OCI-LY1 (cell line): ENCODE measurements at regions not wholly inside any gene's neighbourhood (a gene's known extent, or its start where the extent isn't known, plus 50 kb on each side); places are given as distances from the start of the nearest gene placed in this dataset.

Source experiments
- H2AFZ ChIP-seq: fragments of 200-600 bp; sonication (generic), shearing (Covaris generic); 2 replicates; pipeline ENCODE4 v1.6.0; 2014; ENCODE audit warnings: antibody characterized with exemption, mild to moderate bottlenecking, low read length
- H3F3A ChIP-seq: fragments of 200-600 bp; sonication (generic), shearing (Covaris generic); 2 replicates; pipeline ENCODE4 v1.6.0; 2014; ENCODE audit warnings: mild to moderate bottlenecking, antibody characterized with exemption, low read length, moderate library complexity; ENCODE audit not compliant: insufficient read depth
- H3K27ac ChIP-seq: fragments of 200-600 bp; sonication (generic); 2 replicates; pipeline ENCODE4 v1.5.1; 2014; ENCODE audit warnings: low read length, mixed run types, mild to moderate bottlenecking, low read depth; ENCODE audit not compliant: poor library complexity, severe bottlenecking
- H3K27me3 ChIP-seq: fragments of 200-600 bp; sonication (generic); 2 replicates; pipeline ENCODE4 v1.6.0; 2014; ENCODE audit warnings: antibody characterized with exemption, mild to moderate bottlenecking, low read length, moderate library complexity; ENCODE audit not compliant: insufficient read depth
- H3K36me3 ChIP-seq: fragments of 200-600 bp; sonication (generic); 2 replicates; pipeline ENCODE4 v1.6.1; 2014; ENCODE audit warnings: mild to moderate bottlenecking, antibody characterized with exemption, low read length, moderate library complexity, mixed read lengths; ENCODE audit not compliant: insufficient read depth
- H3K4me1 ChIP-seq: fragments of 200-600 bp; sonication (generic); 2 replicates; pipeline ENCODE4 v1.5.1; 2014; ENCODE audit warnings: mild to moderate bottlenecking, low read length, moderate library complexity; ENCODE audit not compliant: insufficient read depth, severe bottlenecking
- H3K4me2 ChIP-seq: fragments of 200-600 bp; sonication (generic), shearing (Covaris generic); 2 replicates; pipeline ENCODE4 v1.6.1; 2014; ENCODE audit warnings: low read length
- H3K4me3 ChIP-seq: fragments of 200-600 bp; sonication (generic); 2 replicates; pipeline ENCODE4 v1.5.1; 2014; ENCODE audit warnings: low read length, low read depth, mild to moderate bottlenecking, mixed read lengths; ENCODE audit not compliant: poor library complexity, severe bottlenecking
- H3K79me2 ChIP-seq: fragments of 200-600 bp; shearing (Covaris generic); 2 replicates; pipeline ENCODE4 v1.6.1; 2016; ENCODE audit warnings: mixed run types, low read length, mixed read lengths; ENCODE audit not compliant: insufficient read depth
- H3K9ac ChIP-seq: fragments of 200-600 bp; sonication (generic), shearing (Covaris generic); 2 replicates; pipeline ENCODE4 v1.6.1; 2014; ENCODE audit warnings: mild to moderate bottlenecking, low read length, mixed read lengths
- H3K9me2 ChIP-seq: fragments of 200-600 bp; sonication (generic), shearing (Covaris generic); 2 replicates; pipeline ENCODE4 v1.6.1; 2014; ENCODE audit warnings: low read depth, mild to moderate bottlenecking, low read length, mixed read lengths
- H3K9me3 ChIP-seq: fragments of 200-600 bp; shearing (Covaris generic); 2 replicates; pipeline ENCODE4 v1.6.1; 2014; ENCODE audit warnings: low read length, mixed read lengths
- H4K20me1 ChIP-seq: fragments of 200-600 bp; sonication (generic), shearing (Covaris generic); 2 replicates; pipeline ENCODE4 v1.6.0; 2016; ENCODE audit warnings: mild to moderate bottlenecking, low read length; ENCODE audit not compliant: insufficient read depth
- EZH2 ChIP-seq: fragments of 200-600 bp; sonication (generic), shearing (Covaris generic); IDR thresholded peaks from 2 replicates; pipeline ENCODE4 v1.8.0; 2017; ENCODE audit warnings: borderline replicate concordance, mixed run types, mild to moderate bottlenecking, antibody characterized with exemption, low read length, moderate library complexity, mixed read lengths
- TF ChIP-seq, protein P1 (sequence below): fragments of 200-600 bp; sonication (generic), shearing (Covaris generic); IDR thresholded peaks from 2 replicates; pipeline ENCODE4 v1.5.1; 2017; ENCODE audit warnings: mild to moderate bottlenecking, antibody characterized with exemption, low read length, moderate library complexity, mixed read lengths

DNA sequence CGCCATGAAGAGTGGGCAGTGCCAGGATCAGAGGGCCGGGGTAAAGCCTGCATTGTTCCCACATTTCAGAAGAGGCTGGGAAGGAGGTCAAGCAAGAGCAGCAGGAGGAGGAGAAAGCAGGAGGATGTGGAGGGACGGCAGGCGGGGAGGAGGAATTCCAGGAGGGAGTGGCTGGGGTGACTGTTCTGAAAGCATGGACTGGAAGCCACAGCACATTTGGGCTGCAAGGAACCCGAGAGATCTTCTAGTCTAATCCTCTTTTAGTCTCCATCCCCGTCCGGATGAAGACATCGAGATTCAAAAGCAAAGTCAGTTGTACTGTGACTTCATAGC lies 76.9 kb downstream of the FAM50B start:
- Histone ChIP-seq H3F3A (no peaks in the 10 kb centered on the region), H3K9me2 (no peaks in the 10 kb centered on the region), H4K20me1 (no peaks in the 10 kb centered on the region), H3K79me2 (no peaks in the 10 kb centered on the region), H3K4me2 (no peak overlapping the region), H3K27ac (no peak overlapping the region), H2AFZ (no peak overlapping the region), H3K4me3 (no peak overlapping the region), H3K36me3 (no peaks in the 10 kb centered on the region), H3K27me3 (no peaks in the 10 kb centered on the region), H3K9me3 (no peaks in the 10 kb centered on the region), H3K4me1 (no peaks in the 10 kb centered on the region), H3K9ac (no peak overlapping the region)
- TF ChIP-seq, protein P1, sequence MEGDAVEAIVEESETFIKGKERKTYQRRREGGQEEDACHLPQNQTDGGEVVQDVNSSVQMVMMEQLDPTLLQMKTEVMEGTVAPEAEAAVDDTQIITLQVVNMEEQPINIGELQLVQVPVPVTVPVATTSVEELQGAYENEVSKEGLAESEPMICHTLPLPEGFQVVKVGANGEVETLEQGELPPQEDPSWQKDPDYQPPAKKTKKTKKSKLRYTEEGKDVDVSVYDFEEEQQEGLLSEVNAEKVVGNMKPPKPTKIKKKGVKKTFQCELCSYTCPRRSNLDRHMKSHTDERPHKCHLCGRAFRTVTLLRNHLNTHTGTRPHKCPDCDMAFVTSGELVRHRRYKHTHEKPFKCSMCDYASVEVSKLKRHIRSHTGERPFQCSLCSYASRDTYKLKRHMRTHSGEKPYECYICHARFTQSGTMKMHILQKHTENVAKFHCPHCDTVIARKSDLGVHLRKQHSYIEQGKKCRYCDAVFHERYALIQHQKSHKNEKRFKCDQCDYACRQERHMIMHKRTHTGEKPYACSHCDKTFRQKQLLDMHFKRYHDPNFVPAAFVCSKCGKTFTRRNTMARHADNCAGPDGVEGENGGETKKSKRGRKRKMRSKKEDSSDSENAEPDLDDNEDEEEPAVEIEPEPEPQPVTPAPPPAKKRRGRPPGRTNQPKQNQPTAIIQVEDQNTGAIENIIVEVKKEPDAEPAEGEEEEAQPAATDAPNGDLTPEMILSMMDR: no peak
- TF ChIP-seq EZH2: no peak

DNA sequence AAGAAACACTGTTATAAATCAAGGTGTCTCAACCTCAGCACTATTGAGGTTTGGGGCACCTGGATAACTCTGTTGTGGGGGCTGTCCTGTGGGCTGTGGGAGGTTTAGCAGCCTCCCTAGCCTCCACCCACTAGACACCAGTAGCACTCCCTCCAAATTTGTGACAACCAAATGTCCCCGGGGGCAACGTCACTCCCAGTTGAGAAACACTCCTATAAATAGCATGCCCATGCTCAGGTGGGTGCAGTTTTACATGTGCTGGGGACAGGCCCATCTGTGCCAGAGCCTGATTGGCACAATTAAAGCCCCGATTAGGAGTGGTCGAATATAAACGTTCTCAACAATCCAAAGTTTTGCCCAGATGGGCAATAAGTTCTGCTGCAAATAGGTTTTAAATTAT lies 78.9 kb downstream of the FAM50B start:
- no peaks in the 10 kb centered on the region for H3K79me2 ChIP-seq
- no peaks in the 10 kb centered on the region for H3K36me3 ChIP-seq
- no peak overlapping the region for H3K9ac ChIP-seq
- H3K9me3 ChIP-seq: no peaks in the 10 kb centered on the region
- no peaks in the 10 kb centered on the region for H3K9me2 ChIP-seq
- H4K20me1 ChIP-seq: no peaks in the 10 kb centered on the region
- H3K27me3 ChIP-seq: no peaks in the 10 kb centered on the region
- H3F3A ChIP-seq: no peaks in the 10 kb centered on the region
- H3K4me3 ChIP-seq: no peak overlapping the region
- H3K27ac ChIP-seq: no peak overlapping the region
- H3K4me1 ChIP-seq: no peaks in the 10 kb centered on the region
- TF ChIP-seq, protein P1: no peak
- TF ChIP-seq EZH2: no peak
- no peak overlapping the region for H2AFZ ChIP-seq
- H3K4me2 ChIP-seq: no peak overlapping the region

DNA sequence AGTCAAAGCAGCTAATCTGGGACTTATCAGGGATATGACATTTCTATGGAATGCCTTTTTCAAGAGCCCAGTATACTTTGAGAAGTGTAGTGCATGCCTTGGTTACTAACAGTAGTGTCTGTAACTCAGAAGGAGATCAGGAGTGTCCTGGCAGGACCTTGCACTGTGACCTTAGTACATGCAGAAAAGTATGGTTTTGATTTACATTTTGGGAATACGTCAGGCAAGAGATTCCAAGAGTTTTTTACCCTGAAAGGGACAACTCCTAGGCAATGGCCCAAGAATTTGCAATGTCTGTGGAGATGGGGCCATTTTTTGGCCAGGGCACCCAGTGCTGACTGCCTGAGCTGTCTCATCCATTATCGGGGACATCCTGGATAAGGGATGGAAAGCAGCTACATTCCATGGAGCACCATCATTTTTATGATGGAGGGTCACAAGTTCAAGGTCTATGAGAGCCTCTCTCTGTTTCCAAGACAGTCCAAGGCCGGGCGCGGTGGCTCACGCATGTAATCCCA lies 80.2 kb downstream of the FAM50B start:
- Histone ChIP-seq H3K4me1 (no peaks in the 10 kb centered on the region), H3K79me2 (no peaks in the 10 kb centered on the region)

More for the DNA sequence above, 80.2 kb downstream of the FAM50B start:
- TF ChIP-seq, protein P1: no peak
- no peak for TF ChIP-seq EZH2
- Histone ChIP-seq H3K27ac (no peak overlapping the region), H3F3A (no peaks in the 10 kb centered on the region), H3K4me2 (no peak overlapping the region), H3K9me3 (no peaks in the 10 kb centered on the region), H2AFZ (no peak overlapping the region), H3K9ac (no peak overlapping the region), H3K27me3 (no peaks in the 10 kb centered on the region), H3K9me2 (no peaks in the 10 kb centered on the region), H4K20me1 (no peaks in the 10 kb centered on the region), H3K36me3 (no peaks in the 10 kb centered on the region), H3K4me3 (no peak overlapping the region)
